Left ventricle myocardium inferior (tissue), 1 donor: ENCODE measurements at regions not wholly inside any gene's neighbourhood (a gene's known extent, or its start where the extent isn't known, plus 50 kb on each side); places are given as distances from the start of the nearest gene placed in this dataset.
A peak's percentile ranks its signal among the peaks of the same experiment; 100 is the strongest.

Experiments used
- DNase-seq: peaks from one replicate; pipeline ENCODE4 v3.0.0-alpha.2; 2020
- H3K27ac ChIP-seq: fragments of 200-600 bp; replicated peaks from 2 replicates; pipeline ENCODE4 v1.8.0; 2021
- H3K27me3 ChIP-seq: fragments of 200-600 bp; 2 replicates; pipeline ENCODE4 v1.8.0; 2021; ENCODE audit warnings: low read depth
- H3K36me3 ChIP-seq: fragments of 200-600 bp; 2 replicates; pipeline ENCODE4 v1.8.0; 2021
- H3K4me1 ChIP-seq: fragments of 200-600 bp; 2 replicates; pipeline ENCODE4 v1.8.0; 2021
- H3K4me3 ChIP-seq: fragments of 200-600 bp; 2 replicates; pipeline ENCODE4 v1.8.0; 2021; ENCODE audit warnings: mild to moderate bottlenecking, moderate library complexity
- H3K9me3 ChIP-seq: fragments of 200-600 bp; replicated peaks from 2 replicates; pipeline ENCODE4 v1.8.0; 2021
- intact Hi-C: fragments of 100-400 bp; cut with micrococcal nuclease; formaldehyde crosslinking; loops from one replicate; pipeline ENCODE4 v1.11.0; 2022
- TF ChIP-seq, protein P1 (sequence below): fragments of 200-600 bp; IDR thresholded peaks from 2 replicates; pipeline ENCODE4 v1.8.0; 2021; ENCODE audit warnings: antibody characterized with exemption, mild to moderate bottlenecking, borderline replicate concordance
- donor health status: DM: no; HTN: yes; CAD: no; lungs with severe emphysema.

DNA sequence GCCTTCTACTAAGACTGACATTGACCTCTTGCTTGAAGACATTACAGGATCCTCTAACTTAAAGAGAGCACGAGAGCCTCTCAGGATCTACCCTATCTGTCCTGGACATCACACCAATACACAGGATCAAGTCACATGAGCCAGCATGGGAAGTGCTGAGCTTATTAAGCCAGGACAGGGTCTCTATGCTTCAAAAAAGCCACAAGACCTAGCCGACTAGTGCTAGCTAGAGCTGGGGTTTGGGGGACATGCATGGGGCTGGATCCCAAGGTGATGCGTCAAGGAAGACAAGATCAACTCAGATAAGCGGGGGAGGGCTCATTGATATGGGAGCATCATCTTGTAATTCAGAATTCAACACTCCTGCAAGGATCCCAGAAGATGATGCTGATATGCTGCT lies 167.2 kb upstream of the TAB2 start:
- H3K27me3 ChIP-seq, result peaks cover 20% of the 10 kb centered on the region
- no peaks in the 10 kb centered on the region for H3K4me1 ChIP-seq
- TF ChIP-seq, protein P1, sequence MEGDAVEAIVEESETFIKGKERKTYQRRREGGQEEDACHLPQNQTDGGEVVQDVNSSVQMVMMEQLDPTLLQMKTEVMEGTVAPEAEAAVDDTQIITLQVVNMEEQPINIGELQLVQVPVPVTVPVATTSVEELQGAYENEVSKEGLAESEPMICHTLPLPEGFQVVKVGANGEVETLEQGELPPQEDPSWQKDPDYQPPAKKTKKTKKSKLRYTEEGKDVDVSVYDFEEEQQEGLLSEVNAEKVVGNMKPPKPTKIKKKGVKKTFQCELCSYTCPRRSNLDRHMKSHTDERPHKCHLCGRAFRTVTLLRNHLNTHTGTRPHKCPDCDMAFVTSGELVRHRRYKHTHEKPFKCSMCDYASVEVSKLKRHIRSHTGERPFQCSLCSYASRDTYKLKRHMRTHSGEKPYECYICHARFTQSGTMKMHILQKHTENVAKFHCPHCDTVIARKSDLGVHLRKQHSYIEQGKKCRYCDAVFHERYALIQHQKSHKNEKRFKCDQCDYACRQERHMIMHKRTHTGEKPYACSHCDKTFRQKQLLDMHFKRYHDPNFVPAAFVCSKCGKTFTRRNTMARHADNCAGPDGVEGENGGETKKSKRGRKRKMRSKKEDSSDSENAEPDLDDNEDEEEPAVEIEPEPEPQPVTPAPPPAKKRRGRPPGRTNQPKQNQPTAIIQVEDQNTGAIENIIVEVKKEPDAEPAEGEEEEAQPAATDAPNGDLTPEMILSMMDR, result no peak
- no peaks in the 10 kb centered on the region for H3K36me3 ChIP-seq
- H3K4me3 ChIP-seq, result no peak overlapping the region
- H3K9me3 ChIP-seq, result no peaks in the 10 kb centered on the region
- DNase-seq, result no peak
- intact Hi-C loops, result no loop called here
- H3K27ac ChIP-seq, result no peak overlapping the region

DNA sequence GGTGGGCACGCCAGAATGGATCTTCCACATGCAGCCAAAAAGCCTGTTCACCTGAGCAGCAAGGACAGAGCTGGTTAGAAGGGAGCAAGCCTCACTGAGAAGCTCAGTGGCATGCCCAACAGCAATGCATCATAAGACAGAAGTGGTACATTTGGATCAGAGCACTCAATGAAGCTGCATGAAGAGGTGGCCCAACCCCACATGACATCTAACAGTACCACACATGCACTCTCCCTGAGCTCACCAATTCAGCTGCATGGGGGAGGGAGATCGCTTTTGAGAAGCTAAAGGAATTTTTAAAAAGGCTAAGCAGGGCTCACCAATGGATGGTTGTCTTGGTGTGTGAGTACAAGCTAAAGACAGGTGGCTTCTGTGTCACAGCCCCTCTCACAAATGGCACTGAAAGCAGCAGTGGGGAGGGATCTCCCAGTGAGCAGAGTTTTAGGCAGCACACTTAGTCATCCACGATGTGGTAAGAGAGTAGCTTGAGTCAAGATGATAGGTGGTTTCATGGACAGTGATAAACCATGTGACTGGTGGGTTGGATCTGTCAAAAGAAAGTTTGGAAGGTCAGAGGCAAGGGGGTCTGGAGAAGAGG lies 166.6 kb upstream of the TAB2 start:
- Histone ChIP-seq H3K27ac (no peak overlapping the region), H3K36me3 (no peaks in the 10 kb centered on the region), H3K4me3 (no peak overlapping the region), H3K27me3 (peaks cover 21% of the 10 kb centered on the region), H3K4me1 (no peaks in the 10 kb centered on the region), H3K9me3 (no peaks in the 10 kb centered on the region)
- TF ChIP-seq, protein P1, result no peak
- intact Hi-C loops, result no loop called here
- no peak for DNase-seq

DNA sequence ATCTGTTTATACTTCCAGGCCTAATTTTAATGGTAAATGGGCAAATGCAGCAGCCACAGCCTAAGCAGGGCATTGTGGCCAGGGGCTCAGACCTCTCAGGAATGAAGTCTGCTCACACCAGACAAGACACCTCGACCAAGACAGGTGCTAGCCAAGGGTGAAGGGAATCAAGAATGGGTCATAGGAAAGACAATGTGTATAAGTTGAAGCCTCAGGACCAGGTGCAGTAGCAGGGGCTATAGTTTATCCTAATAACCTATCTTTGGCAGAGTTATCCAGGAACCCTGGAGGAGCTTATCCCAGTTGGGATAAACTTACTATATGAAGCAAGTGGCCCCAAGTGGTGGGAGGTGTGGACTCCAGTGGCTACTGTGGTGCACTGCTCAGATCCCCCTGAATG lies 165.0 kb upstream of the TAB2 start:
- H3K36me3 ChIP-seq, result no peaks in the 10 kb centered on the region
- no peaks in the 10 kb centered on the region for H3K4me1 ChIP-seq
- H3K27me3 ChIP-seq, result peaks cover 21% of the 10 kb centered on the region
- intact Hi-C loops, result no loop called here
- no peak for DNase-seq
- TF ChIP-seq, protein P1, result no peak
- no peak overlapping the region for H3K27ac ChIP-seq
- no peaks in the 10 kb centered on the region for H3K9me3 ChIP-seq
- H3K4me3 ChIP-seq, result no peak overlapping the region

DNA sequence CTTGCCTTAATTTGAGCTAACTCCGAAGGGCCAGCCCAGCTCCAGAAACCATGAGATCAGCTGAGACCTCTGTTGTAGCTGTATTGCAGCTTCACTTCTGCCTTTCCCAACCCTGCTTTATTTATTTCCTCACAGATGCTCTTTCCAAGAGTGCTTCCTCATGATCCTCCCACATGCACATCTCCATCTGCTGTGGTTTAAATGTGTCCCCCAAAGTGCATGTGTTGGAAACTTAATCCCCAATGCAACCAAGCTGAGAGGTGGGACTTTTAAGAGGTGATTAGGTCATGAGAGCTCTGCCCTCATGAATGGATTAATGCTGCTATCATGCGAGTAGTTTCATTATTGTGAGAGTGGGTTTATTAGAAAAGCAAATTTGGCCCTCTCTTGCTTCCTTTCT lies 164.4 kb upstream of the TAB2 start:
- Histone ChIP-seq H3K9me3 (no peaks in the 10 kb centered on the region), H3K36me3 (no peaks in the 10 kb centered on the region), H3K27me3 (peaks cover 19% of the 10 kb centered on the region), H3K4me3 (no peak overlapping the region), H3K27ac (peak overlapping the region; percentile 19), H3K4me1 (no peaks in the 10 kb centered on the region)
- intact Hi-C loops, result no loop called here
- TF ChIP-seq, protein P1, result no peak
- DNase-seq, result no peak

DNA sequence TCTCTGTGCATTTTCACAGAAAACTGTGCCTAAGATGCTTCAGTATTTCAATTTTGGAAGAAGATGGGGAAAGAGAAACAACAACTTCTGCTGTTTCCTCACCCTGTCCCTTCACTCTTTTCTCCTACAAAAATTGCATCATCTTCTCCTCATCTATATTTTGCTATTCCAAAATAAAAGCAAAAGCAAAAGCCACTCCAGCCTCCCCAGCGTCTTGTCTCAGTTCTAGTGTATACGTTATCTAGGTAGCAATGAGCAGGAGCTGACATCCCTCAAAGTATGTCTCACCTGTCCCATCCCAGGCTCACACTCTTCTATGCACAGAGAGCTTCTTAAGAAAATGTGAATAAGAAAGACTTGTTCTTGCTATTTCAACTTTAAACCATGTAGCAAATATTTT lies 163.8 kb upstream of the TAB2 start:
- H3K4me3 ChIP-seq, result no peak overlapping the region
- H3K27ac ChIP-seq, result peak overlapping the region; percentile 19
- H3K36me3 ChIP-seq, result no peaks in the 10 kb centered on the region
- H3K4me1 ChIP-seq, result no peaks in the 10 kb centered on the region
- H3K27me3 ChIP-seq, result peaks cover 18% of the 10 kb centered on the region
- intact Hi-C loops, result no loop called here
- DNase-seq, result no peak
- H3K9me3 ChIP-seq, result no peaks in the 10 kb centered on the region
- TF ChIP-seq, protein P1, result no peak
